ENCODE measurements at regions not wholly inside any gene's neighbourhood (a gene's known extent, or its start where the extent isn't known, plus 50 kb on each side); places are given as distances from the start of the nearest gene placed in this dataset.

DNA sequence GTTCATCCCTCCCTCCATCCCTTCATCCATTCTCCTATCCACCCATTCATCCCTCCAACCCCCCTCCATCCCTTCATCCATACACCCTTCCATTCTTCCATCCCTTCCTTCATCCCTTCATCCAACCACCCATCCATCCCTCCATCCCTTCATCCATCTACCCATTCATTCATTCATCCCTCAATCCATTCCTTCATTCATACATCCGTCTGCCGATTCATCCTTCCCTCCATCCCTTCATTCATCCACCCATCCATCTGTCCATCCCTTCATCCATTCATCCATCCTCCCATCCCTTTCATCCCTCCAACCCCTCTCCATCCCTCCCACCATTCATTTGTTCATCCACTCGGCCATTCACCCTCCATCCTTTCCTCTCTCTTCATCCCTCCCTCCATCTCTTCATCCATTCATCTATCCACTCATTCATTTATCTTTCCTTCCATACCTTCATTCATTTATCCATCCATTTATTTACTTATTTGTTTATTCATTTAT lies 95.7 kb downstream of the FOXL1 start:
- TF ChIP-seq, protein P1, sequence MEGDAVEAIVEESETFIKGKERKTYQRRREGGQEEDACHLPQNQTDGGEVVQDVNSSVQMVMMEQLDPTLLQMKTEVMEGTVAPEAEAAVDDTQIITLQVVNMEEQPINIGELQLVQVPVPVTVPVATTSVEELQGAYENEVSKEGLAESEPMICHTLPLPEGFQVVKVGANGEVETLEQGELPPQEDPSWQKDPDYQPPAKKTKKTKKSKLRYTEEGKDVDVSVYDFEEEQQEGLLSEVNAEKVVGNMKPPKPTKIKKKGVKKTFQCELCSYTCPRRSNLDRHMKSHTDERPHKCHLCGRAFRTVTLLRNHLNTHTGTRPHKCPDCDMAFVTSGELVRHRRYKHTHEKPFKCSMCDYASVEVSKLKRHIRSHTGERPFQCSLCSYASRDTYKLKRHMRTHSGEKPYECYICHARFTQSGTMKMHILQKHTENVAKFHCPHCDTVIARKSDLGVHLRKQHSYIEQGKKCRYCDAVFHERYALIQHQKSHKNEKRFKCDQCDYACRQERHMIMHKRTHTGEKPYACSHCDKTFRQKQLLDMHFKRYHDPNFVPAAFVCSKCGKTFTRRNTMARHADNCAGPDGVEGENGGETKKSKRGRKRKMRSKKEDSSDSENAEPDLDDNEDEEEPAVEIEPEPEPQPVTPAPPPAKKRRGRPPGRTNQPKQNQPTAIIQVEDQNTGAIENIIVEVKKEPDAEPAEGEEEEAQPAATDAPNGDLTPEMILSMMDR (IDR thresholded peaks at IDR 0.05; ENCODE audit: borderline replicate concordance, extremely low read depth, insufficient read depth) = no peak
- DNase-seq (no peak), FAIRE-seq (no peak)
- Histone ChIP-seq H3K27me3 (ENCODE audit: control insufficient read depth, insufficient read depth, low read length) (no peaks in the 10 kb centered on the region), H3K4me1 (ENCODE audit: control insufficient read depth in 2 of 3, insufficient read depth in 2 of 3, low read depth in 1 of 3, low read length in 3 of 3) (peaks cover 0 to 5% (median 2%) of the 10 kb centered on the region in 3 donors), H3K9ac (ENCODE audit: low read length in 3 of 3) (no peak overlapping the region), H3K36me3 (ENCODE audit: control insufficient read depth in 2 of 3, insufficient read depth in 3 of 3, low read length in 3 of 3) (no peaks in the 10 kb centered on the region), H3K9me3 (ENCODE audit: control insufficient read depth in 2 of 3, insufficient read depth in 1 of 3, low read length in 3 of 3) (no peaks in the 10 kb centered on the region), H3K27ac (ENCODE audit: low read depth in 2 of 2, low read length in 2 of 2) (no peak overlapping the region), H3K4me3 (ENCODE audit: low read length in 3 of 3) (no peak overlapping the region)
- intact Hi-C loops (cut with DNase I) = no loop called here

DNA sequence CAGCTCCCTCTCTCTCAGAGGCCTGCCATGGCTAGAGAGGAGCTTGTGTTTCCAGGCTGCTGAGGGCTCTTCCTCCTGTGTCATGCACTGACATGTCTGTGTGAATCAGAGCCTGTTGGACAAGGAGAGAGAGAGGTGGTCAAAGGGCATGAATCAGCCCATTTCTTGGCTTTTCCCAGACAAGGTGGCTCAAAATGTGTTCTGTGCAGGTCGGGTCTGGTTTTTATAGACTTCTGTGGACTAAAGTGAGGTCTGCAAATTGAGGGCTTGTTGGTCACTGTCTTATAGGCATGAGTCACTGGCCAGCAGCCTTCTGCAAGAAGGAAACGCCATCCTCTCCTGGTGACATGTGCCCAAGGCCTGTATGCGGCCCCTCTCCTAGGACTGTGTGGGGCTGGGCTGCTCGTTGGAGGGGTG lies 97.9 kb downstream of the FOXL1 start:
- FAIRE-seq = no peak
- intact Hi-C loops (cut with DNase I) = no loop called here
- Histone ChIP-seq H3K9me3 (ENCODE audit: control insufficient read depth in 2 of 3, insufficient read depth in 1 of 3, low read length in 3 of 3) (no peaks in the 10 kb centered on the region), H3K4me1 (ENCODE audit: control insufficient read depth in 2 of 3, insufficient read depth in 2 of 3, low read depth in 1 of 3, low read length in 3 of 3) (peaks cover 0 to 2% (median 2%) of the 10 kb centered on the region in 3 donors), H3K27ac (ENCODE audit: low read depth in 2 of 2, low read length in 2 of 2) (no peak overlapping the region), H3K4me3 (ENCODE audit: low read length in 3 of 3) (no peak overlapping the region), H3K9ac (ENCODE audit: low read length in 3 of 3) (no peak overlapping the region), H3K27me3 (ENCODE audit: control insufficient read depth, insufficient read depth, low read length) (no peaks in the 10 kb centered on the region), H3K36me3 (ENCODE audit: control insufficient read depth in 2 of 3, insufficient read depth in 3 of 3, low read length in 3 of 3) (no peaks in the 10 kb centered on the region)
- TF ChIP-seq, protein P1 (IDR thresholded peaks at IDR 0.05; ENCODE audit: borderline replicate concordance, extremely low read depth, insufficient read depth) = no peak
- DNase-seq = no peak

DNA sequence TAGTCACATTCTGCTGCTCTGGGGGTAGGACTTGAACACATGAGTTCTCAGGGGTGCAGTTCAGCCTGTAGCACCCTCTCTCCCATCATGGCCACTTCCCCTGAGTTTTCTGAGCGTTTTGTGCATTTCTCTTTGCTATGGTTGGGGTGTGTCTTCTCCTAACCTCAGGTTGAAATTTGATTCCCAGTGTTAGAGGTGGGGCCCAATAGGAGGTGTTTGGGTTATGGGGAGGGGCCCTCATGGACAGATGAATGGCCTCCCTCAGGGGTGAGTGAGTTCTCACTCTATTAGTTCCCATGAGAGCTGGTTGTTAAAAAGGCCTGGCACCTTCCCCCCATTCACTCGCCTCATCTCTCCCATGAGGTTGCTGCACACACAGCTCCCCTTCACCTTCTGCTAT lies 101.1 kb downstream of the FOXL1 start:
- Histone ChIP-seq H3K4me1 (ENCODE audit: control insufficient read depth in 2 of 3, insufficient read depth in 2 of 3, low read depth in 1 of 3, low read length in 3 of 3) (no peaks in the 10 kb centered on the region), H3K27me3 (ENCODE audit: control insufficient read depth, insufficient read depth, low read length) (no peaks in the 10 kb centered on the region), H3K9ac (ENCODE audit: low read length in 3 of 3) (no peak overlapping the region), H3K27ac (ENCODE audit: low read depth in 2 of 2, low read length in 2 of 2) (peak overlapping the region in 1 of 2 donors; percentile 37), H3K9me3 (ENCODE audit: control insufficient read depth in 2 of 3, insufficient read depth in 1 of 3, low read length in 3 of 3) (no peaks in the 10 kb centered on the region), H3K4me3 (ENCODE audit: low read length in 3 of 3) (no peak overlapping the region), H3K36me3 (ENCODE audit: control insufficient read depth in 2 of 3, insufficient read depth in 3 of 3, low read length in 3 of 3) (no peaks in the 10 kb centered on the region)
- intact Hi-C loops (cut with DNase I) = no loop called here
- TF ChIP-seq, protein P1 (IDR thresholded peaks at IDR 0.05; ENCODE audit: borderline replicate concordance, extremely low read depth, insufficient read depth) = no peak
- FAIRE-seq (no peak), DNase-seq (no peak)

DNA sequence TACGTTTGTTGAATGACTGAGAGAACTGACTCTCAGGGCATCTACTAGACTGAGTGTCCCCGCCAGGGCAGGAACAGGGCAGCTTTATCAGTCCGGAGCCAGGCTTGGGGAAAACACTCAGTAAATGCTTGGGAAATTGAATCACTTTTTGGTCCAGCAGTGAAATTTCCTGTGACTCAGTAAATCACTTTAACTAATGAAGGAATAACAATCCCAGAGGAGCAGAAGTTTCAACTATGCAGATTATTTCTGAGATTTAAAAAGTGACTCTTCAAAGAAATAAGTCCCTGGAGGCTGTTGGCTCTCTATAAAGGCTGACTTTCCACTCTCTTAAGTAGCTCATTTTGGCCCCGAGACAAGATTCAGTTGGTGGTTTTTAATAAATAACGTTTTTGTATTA lies 101.8 kb downstream of the FOXL1 start:
- no peaks in the 10 kb centered on the region for H3K27me3 ChIP-seq (ENCODE audit: control insufficient read depth, insufficient read depth, low read length)
- FAIRE-seq (peak; percentile 17), DNase-seq (peak in 2 of 5 donors; percentile 58 to 80)
- no peak overlapping the region for H3K9ac ChIP-seq (ENCODE audit: low read length in 3 of 3)
- H3K4me1 ChIP-seq (ENCODE audit: control insufficient read depth in 2 of 3, insufficient read depth in 2 of 3, low read depth in 1 of 3, low read length in 3 of 3) = no peaks in the 10 kb centered on the region
- H3K36me3 ChIP-seq (ENCODE audit: control insufficient read depth in 2 of 3, insufficient read depth in 3 of 3, low read length in 3 of 3) = no peaks in the 10 kb centered on the region
- TF ChIP-seq, protein P1 (IDR thresholded peaks at IDR 0.05; ENCODE audit: borderline replicate concordance, extremely low read depth, insufficient read depth) = no peak
- intact Hi-C loops (cut with DNase I) = no loop called here
- H3K4me3 ChIP-seq (ENCODE audit: low read length in 3 of 3) = no peak overlapping the region
- H3K27ac ChIP-seq (ENCODE audit: low read depth in 2 of 2, low read length in 2 of 2) = no peak overlapping the region
- H3K9me3 ChIP-seq (ENCODE audit: control insufficient read depth in 2 of 3, insufficient read depth in 1 of 3, low read length in 3 of 3) = no peaks in the 10 kb centered on the region

All from kidney (tissue), 13 donors.